Tibial artery (tissue), 4 donors: ENCODE measurements at regions not wholly inside any gene's neighbourhood (a gene's known extent, or its start where the extent isn't known, plus 50 kb on each side); places are given as distances from the start of the nearest gene placed in this dataset.

Source experiments
- DNase-seq, 2 donors: peaks; one replicate each; pipeline ENCODE4 v3.0.0-alpha.2; 2019
- H3K27ac ChIP-seq, 2 donors: fragments of 200-600 bp; sonication (generic) in 1 of 2; 1 replicate in 1 of 2; 2 replicates in 1 of 2; pipeline ENCODE4 v1.5.1; 2018 to 2019; ENCODE audit warnings: mild to moderate bottlenecking in 1 of 2
- H3K27me3 ChIP-seq, 2 donors: fragments of 200-600 bp; sonication (generic) in 1 of 2; one replicate each; pipeline versions ENCODE4 v1.5.1 to v1.6.0; 2016 to 2019
- H3K36me3 ChIP-seq, 3 donors: fragments of 200-600 bp; sonication (generic) in 2 of 3; one replicate each; pipeline ENCODE4 v1.5.1; 2016 to 2019; ENCODE audit warnings: mild to moderate bottlenecking in 2 of 3
- H3K4me1 ChIP-seq, 4 donors: fragments of 200-600 bp; sonication (generic) in 2 of 4; 1 replicate in 3 of 4; 2 replicates in 1 of 4; pipeline ENCODE4 v1.5.1; 2016 to 2019
- H3K4me3 ChIP-seq, 2 donors: fragments of 200-600 bp; sonication (generic) in 1 of 2; 1 replicate in 1 of 2; 2 replicates in 1 of 2; pipeline ENCODE4 v1.5.1; 2018 to 2019; ENCODE audit warnings: mild to moderate bottlenecking in 2 of 2
- H3K9me3 ChIP-seq, 3 donors: fragments of 200-600 bp; sonication (generic) in 1 of 3; one replicate each; pipeline ENCODE4 v1.5.1; 2016 to 2019
- intact Hi-C: fragments of 100-400 bp; cut with DNase I; formaldehyde crosslinking; loops from one replicate; pipeline ENCODE4 v1.15.0; 2023; ENCODE audit warnings: low total_unique reads
- TF ChIP-seq, protein P1 (sequence below), 2 experiments: fragments of 200-600 bp in 1 of 2; fragments of 450-650 bp in 1 of 2; IDR thresholded peaks; one replicate each; pipeline ENCODE4 v1.5.1; 2017 to 2019; ENCODE audit warnings: antibody characterized with exemption in 2 of 2, mild to moderate bottlenecking in 1 of 2, moderate library complexity in 1 of 2

- intact Hi-C loops: no loop called here
- TF ChIP-seq, protein P1, sequence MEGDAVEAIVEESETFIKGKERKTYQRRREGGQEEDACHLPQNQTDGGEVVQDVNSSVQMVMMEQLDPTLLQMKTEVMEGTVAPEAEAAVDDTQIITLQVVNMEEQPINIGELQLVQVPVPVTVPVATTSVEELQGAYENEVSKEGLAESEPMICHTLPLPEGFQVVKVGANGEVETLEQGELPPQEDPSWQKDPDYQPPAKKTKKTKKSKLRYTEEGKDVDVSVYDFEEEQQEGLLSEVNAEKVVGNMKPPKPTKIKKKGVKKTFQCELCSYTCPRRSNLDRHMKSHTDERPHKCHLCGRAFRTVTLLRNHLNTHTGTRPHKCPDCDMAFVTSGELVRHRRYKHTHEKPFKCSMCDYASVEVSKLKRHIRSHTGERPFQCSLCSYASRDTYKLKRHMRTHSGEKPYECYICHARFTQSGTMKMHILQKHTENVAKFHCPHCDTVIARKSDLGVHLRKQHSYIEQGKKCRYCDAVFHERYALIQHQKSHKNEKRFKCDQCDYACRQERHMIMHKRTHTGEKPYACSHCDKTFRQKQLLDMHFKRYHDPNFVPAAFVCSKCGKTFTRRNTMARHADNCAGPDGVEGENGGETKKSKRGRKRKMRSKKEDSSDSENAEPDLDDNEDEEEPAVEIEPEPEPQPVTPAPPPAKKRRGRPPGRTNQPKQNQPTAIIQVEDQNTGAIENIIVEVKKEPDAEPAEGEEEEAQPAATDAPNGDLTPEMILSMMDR (IDR thresholded peaks at IDR 0.05): no peak
- no peak overlapping the region for H3K4me3 ChIP-seq
- H3K27me3 ChIP-seq: no peaks in the 10 kb centered on the region
- H3K4me1 ChIP-seq: no peaks in the 10 kb centered on the region
- H3K36me3 ChIP-seq: no peaks in the 10 kb centered on the region
- H3K9me3 ChIP-seq: peaks cover 0 to 21% (median 15%) of the 10 kb centered on the region in 3 donors
- no peak for DNase-seq
- H3K27ac ChIP-seq: no peak overlapping the region
Measured at GRCh38 chr11:15525582-15525981, 410.9 kb downstream of the INSC start.

- Histone ChIP-seq H3K36me3 (no peaks in the 10 kb centered on the region), H3K4me1 (no peaks in the 10 kb centered on the region), H3K9me3 (peaks cover 0 to 21% (median 15%) of the 10 kb centered on the region in 3 donors), H3K4me3 (no peak overlapping the region), H3K27ac (no peak overlapping the region), H3K27me3 (no peaks in the 10 kb centered on the region)
- intact Hi-C loops: no loop called here
- TF ChIP-seq, protein P1 (IDR thresholded peaks at IDR 0.05): no peak
- DNase-seq: no peak
Measured at GRCh38 chr11:15526032-15526431, 411.3 kb downstream of the INSC start.

DNA sequence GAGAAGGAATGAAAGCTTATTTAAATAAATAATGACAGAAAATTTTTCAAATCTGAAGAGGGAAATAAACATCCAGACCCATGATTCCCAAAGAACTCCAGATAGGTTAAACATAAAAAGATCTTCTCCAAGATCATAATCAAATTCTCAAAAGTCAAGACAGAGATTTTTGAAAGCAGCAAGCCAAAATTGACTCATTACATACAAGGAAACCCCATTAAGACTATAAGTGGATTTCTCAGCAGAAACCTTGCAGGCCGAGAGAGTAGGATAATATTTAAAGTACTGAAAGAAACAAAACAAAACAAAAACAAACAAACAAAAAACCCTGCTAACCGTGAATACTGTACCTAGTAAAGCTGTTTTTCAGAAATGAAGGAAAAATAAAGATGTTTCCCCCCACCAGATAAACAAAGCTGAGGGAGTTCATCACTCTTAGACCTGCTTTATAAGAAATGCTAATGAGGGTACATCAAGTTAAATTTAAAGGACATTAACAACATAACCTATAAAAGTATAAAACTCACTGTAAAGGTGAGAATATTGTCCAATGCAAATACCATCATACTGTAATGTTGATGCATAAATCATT lies 412.2 kb downstream of the INSC start:
- intact Hi-C loops: no loop called here
- no peaks in the 10 kb centered on the region for H3K4me1 ChIP-seq
- DNase-seq: no peak
- H3K36me3 ChIP-seq: no peaks in the 10 kb centered on the region
- H3K27ac ChIP-seq: no peak overlapping the region
- TF ChIP-seq, protein P1 (IDR thresholded peaks at IDR 0.05): no peak
- no peaks in the 10 kb centered on the region for H3K27me3 ChIP-seq
- H3K9me3 ChIP-seq: peaks cover 0 to 21% (median 12%) of the 10 kb centered on the region in 3 donors
- no peak overlapping the region for H3K4me3 ChIP-seq

DNA sequence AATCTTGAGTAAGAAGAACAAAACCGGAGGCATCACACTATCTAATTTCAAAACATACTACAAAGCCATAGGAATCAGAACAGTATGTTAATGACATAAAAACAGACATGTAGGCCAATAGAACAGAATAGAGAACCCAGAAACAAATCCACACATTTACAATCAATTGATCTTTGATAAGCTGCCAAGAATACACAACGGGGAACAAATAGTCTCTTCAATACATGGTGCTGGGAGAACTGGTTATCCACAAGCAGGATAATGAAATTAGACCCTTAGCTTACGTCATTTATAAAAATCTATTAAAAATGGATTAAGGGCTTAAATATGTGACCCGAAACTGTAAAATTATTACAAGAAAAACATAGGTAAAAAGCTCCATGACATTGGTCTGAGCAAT lies 417.7 kb downstream of the INSC start:
- intact Hi-C loops: no loop called here
- Histone ChIP-seq H3K36me3 (no peaks in the 10 kb centered on the region), H3K9me3 (peaks cover 0 to 4% (median 4%) of the 10 kb centered on the region in 3 donors), H3K27me3 (no peaks in the 10 kb centered on the region), H3K27ac (no peak overlapping the region), H3K4me1 (no peaks in the 10 kb centered on the region), H3K4me3 (no peak overlapping the region)
- no peak for DNase-seq
- TF ChIP-seq, protein P1 (IDR thresholded peaks at IDR 0.05): no peak

GRCh38 chr11:15534266-15534665 lies 419.5 kb downstream of the INSC start:
- intact Hi-C loops: no loop called here
- TF ChIP-seq, protein P1 (IDR thresholded peaks at IDR 0.05): no peak
- Histone ChIP-seq H3K27me3 (no peaks in the 10 kb centered on the region), H3K36me3 (no peaks in the 10 kb centered on the region), H3K4me3 (no peak overlapping the region), H3K4me1 (no peaks in the 10 kb centered on the region), H3K27ac (no peak overlapping the region), H3K9me3 (no peaks in the 10 kb centered on the region)
- DNase-seq: no peak

DNA sequence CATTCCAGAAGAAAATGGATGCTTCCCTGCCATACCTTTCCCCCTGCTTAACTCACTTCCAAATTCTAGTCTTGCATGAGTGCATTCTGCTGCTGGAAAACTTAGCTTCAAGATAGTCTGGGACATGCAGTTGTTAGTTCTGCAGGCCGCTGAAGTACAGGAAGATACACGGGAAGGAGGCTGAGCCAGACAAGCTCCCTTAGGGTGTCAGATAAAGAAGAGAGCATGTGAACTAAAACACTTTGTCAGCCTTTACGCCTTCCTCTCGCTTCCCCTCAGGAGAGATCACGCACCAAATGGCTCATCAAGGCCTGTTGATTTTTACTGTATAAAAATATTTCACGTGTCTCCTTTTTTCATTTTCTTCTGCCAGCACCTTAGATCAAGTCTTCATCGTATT lies 420.7 kb downstream of the INSC start:
- no peak for DNase-seq
- Histone ChIP-seq H3K27ac (no peak overlapping the region), H3K36me3 (no peaks in the 10 kb centered on the region), H3K9me3 (no peaks in the 10 kb centered on the region), H3K4me3 (no peak overlapping the region), H3K4me1 (no peaks in the 10 kb centered on the region), H3K27me3 (no peaks in the 10 kb centered on the region)
- TF ChIP-seq, protein P1 (IDR thresholded peaks at IDR 0.05): no peak
- intact Hi-C loops: no loop called here
